NCI-H2107 (cell line): ENCODE measurements at regions not wholly inside any gene's neighbourhood (a gene's known extent, or its start where the extent isn't known, plus 50 kb on each side); places are given as distances from the start of the nearest gene placed in this dataset.

ENCODE experiments used
- DNase-seq: peaks from one replicate; lab custom pipeline; 2025; lab: John Stamatoyannopoulos, UW

GRCh38 chr20:60244373-60245146 is 286.3 kb downstream of the CDH26 start:
- DNase-seq: no peak

GRCh38 chr20:60246751-60247150 is 288.5 kb downstream of the CDH26 start:
- no peak for DNase-seq

- no peak for DNase-seq
These were observed 291.2 kb downstream of the CDH26 start for GRCh38 chr20:60249436-60249835.

DNA sequence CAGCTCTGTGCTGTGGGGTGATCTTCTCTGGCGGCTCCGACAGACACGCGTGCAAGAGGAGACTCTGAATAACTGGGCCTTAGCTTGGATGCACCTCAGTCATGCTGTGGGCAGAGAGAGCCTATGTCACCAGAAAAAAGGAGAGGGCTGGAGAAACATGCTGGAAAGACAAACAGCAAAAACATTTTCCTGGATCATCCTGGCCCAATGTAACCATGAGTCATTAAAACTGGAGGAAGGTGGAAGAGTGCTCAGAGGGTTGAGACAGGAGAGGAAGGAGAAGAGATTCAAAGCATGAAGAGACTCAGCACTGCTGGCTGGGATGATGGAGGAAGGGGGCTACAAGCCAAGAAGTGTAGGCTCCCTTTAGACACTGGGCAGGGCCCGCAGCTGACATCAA is 292.0 kb downstream of the CDH26 start:
- DNase-seq: no peak

DNA sequence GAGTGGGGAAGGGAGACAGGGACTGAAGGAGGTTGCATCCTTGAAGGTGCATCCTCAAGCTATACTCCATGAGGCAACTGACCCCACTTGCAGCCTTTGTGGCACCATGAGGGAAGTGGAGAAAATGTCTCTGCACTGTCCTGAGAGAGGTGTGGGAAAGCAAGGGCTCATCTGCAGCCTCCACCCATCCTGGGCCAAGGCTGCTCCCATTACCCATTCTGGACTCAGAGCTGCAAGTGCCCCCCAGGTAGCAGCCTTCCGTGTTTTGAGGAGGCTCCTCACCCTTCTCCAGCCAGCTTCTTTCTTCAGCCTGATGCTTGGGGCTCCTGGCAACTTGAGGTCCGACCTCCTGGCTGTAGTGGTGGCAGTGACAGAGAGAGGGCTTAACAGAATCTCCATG is 294.6 kb downstream of the CDH26 start:
- DNase-seq: no peak

- no peak for DNase-seq
These were observed 295.2 kb downstream of the CDH26 start for GRCh38 chr20:60253471-60253870.

- DNase-seq: no peak
These were observed 296.7 kb downstream of the CDH26 start for GRCh38 chr20:60254901-60255411.

GRCh38 chr20:60255415-60255814 is 297.2 kb downstream of the CDH26 start:
- peak; percentile 21 for DNase-seq

DNA sequence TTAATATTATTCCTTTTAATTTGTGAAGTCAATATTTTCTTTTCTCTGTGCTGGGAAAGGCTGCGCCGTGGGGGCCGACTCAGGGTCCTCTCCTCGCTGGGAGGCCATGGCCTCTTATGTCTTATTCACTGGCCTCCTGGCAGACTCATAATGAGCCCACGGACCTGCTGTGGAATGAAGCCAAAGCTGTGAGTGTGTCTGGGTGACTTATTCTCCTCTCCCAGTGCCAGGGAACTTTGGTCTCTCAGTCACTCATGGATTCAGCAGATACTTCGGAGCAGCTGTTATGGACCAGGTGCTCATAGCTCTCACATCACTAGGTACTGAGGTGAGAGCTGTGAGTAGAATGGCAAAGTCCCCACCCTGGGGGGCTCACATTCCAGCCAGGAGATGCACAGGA is 297.6 kb downstream of the CDH26 start:
- no peak for DNase-seq

- no peak for DNase-seq
These were observed 298.6 kb downstream of the CDH26 start for GRCh38 chr20:60256811-60257210.

DNA sequence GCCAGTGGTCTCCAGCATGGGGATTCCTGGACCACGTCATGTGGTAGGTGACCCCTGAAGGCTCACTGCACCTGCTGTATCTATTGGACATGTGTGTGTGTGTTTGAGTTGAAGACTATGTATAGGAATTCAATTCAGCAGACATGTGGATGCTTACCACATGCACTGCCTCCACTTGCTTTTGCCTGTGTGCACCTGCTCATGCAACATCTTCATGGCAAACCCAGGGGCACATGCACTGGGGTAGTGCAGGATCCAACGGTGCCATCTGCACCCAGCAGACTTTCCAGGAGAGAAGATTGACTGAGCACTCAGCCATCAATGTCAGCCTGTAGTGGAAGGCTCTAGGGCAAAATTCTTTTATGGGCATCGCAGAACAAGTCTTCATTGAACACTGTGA is 299.4 kb downstream of the CDH26 start:
- no peak for DNase-seq

DNA sequence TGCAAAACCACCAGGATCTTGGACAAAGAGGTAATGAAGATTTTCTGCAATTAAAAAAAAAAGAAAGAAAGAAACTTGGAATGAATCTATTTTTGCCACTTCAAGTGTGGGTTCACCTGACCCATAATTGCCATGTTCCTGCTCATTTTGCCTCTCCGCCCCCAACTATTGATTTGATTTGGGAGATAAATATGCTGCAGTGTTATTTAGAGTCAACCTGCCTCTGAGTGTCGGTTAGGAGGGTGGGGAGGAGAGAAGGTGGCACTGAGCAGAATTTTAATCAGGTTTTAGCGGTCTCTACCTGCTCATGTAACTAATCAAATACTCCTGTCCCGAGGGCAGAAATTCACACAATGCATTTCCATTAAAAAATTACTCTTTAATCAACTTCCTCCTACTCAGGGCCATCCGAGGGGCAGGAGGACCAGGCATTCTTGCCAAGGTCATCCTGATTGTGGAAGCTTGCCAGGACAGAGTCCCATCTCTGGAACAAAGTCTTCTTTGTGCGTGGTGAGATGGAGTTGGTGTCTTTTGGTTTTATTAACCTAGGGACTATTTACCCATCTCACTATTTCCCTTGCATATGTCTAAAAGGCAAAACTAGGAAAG is 300.1 kb downstream of the CDH26 start:
- no peak for DNase-seq

DNA sequence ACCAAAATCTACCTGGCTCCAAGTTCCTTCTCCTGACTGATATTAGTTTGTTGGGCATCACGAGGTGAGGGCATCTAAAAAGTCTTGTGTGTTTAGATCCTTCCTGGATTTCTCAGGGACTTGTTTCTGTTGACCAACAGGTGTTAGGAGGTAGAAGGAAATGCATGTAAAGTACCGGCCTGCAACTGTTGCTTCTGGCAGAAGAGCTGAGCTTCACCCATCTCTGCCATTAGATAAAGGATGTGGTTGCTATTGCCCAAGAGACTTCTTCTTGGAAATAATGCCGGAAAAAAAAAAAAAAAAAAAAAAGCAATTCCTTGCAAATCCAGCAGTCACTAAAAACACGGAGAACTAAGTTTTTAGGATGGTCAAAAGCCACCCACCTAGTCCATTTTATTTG is 303.1 kb downstream of the CDH26 start:
- no peak for DNase-seq

GRCh38 chr20:60262967-60263603 is 304.9 kb downstream of the CDH26 start:
- DNase-seq: no peak

DNA sequence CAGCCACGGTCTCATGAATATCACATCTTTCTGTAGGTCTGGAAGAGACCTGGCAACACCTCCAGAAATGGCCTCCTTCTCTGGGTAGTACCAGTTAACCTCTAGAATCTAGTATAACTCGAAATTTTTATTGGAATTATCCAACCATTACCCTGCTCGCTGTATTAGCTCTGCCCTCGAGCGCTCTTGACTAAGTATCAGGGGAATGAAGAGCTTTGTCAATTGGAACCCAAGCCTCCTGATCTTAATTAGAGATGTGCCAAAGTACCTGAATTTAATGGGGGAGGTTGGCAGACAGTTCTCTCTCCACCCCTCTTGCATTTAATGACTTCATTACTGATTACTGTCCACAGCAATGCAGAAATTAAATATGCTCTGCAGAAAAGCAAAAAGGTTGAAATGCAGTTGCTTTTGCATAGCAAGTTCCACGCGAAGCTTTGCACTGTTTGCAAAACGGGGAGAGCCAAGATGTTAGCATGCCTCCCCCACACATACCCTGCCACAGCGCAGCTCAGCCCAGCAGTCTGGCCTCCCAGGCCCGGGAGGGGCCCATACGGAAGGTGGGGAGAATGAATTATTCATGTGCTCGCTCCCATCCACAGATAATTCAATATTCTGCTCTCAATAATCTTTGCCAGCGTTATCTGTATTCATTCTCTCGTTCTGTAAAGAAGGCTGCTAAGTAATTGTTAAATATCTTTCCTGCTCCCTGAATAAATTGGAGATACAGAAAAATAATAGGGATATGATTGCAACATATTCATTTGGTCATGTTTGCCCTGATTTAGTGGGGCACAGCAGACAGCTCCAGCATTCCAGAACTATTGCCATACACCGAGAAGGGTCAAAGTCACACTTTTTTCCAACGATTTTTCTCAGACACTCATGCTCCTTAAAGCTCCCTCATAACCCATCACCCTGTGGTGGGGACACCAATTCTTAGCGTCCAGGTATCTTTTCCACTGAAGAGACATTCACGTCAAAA is 305.8 kb downstream of the CDH26 start:
- DNase-seq: no peak

DNA sequence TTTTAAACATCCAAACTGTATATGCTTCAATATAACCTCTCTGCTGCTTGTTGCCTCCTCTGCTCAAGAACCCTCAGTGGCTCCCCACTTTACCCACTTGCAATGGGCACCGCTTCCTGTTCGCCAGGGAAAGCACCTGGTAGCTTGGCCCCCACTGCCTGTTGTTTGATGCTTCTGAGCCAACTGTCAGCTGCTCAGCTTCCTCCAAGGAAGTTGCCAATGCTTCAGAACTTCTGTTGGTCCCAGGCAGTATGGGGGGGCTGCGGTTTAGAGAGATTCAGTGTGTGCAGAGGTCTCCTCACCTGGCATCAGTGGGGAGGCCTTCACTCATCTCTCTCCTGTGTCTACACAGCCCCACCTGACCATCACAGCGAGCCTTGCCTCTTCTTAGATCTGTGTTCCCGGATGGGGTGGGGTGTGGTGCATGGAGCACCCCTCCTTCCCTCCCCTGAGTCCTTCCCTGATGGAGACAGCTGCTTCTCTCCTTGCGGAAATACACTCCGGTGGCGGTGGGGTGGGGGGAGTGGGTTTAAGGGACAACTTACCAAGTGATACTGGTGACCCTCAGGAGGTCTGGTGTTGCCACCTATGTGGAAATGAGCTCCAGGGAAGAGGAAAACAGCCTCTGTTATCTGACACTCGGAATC is 308.1 kb downstream of the CDH26 start:
- DNase-seq: no peak

GRCh38 chr20:60268491-60268890 is 310.3 kb downstream of the CDH26 start:
- DNase-seq: no peak

DNA sequence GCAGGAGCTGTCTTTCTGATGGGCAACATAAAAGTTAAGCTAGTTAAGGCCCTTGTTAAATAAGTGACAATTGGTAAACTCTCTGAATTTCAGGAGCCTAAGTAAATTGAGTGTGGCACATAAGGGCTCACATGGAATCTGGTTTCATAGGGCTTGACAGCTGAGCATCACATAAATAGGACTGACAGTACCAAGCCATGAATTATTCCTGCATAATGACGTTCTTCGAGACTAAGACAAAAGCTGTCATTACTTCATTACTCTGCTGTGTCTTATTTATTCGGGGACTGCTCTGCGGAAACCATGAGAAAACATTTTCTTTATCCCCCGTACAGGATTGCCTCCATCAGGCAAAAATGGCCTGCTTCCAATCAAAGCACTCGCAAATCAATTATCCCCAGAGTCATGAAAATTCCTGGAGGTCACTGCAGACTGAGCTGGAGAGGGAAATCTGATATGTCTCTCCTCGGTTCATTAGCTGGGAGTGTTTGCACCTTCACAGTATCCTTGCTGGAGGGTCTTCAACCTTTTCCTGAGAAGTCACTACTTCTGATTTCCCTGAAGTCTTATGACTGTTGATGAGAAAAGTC is 311.4 kb downstream of the CDH26 start:
- no peak for DNase-seq

GRCh38 chr20:60270341-60270740 is 312.1 kb downstream of the CDH26 start:
- no peak for DNase-seq

- no peak for DNase-seq
These were observed 313.4 kb downstream of the CDH26 start for GRCh38 chr20:60271597-60271996.

DNA sequence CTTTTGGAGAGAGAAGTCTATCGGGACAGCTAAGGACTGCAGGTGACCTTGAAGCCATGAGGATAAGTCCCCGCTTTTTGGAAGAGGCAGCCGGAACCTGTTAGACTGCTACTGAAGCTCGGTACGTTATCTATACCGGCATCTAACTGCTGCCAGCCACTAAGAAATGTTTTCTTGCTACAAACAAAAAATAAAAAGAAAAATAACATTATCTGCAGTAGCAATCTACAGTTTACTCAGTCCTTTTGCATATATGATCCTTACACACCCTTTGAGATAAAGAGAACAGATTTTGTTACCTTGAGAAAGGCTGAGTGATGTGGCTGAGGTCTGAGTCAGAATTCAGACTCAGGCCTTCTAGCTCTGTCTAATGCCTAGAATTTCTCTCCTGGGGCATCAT is 314.6 kb downstream of the CDH26 start:
- DNase-seq: no peak
